DLD1 (cell line): ENCODE measurements at regions not wholly inside any gene's neighbourhood (a gene's known extent, or its start where the extent isn't known, plus 50 kb on each side); places are given as distances from the start of the nearest gene placed in this dataset.

Experiments used
- in situ Hi-C: cut with HindIII; loops from 2 replicates; pipeline ENCODE4 v1.10.0; 2017; ENCODE audit warnings: low sequenced_read_pairs

DNA sequence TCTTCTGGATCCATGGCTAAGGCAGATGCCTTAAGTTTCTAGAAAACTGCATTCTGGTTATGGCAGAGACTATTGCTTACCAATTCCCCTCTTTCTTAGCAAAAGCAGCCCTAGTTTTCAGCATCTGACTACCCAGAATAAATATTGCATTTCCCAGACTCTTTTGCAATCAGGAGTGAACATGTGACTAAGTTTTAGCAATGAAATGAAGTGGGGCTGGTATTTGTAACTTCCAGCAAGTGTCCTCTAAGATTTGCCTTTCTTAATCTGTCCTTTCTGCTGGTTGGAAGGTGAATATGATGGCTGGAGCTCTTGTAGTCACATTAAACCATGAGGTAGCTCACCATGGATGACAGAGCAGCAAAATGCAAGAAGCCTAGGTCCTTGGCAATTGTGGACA, 132.9 kb upstream of the PKDCC start:
- in situ Hi-C loops, result no loop called here

DNA sequence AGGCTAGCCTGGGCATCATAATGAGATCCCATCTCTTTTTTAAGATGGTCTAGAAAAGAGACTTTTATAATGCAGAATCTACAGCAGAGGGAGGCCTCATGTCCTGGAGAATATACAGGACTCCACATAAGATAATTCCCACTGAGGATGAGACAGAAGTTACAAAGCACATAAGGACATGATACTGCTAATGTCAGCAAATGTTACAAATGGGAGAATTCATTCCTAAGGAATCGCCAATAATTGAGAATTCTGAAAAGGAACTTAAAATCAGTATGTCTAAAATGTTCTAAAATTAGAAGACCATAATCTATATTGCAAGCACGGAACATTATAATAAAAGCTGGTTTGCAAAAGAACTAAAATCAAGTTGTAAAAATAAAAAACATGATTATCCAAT, 131.6 kb upstream of the PKDCC start:
- in situ Hi-C loops, result no loop called here

DNA sequence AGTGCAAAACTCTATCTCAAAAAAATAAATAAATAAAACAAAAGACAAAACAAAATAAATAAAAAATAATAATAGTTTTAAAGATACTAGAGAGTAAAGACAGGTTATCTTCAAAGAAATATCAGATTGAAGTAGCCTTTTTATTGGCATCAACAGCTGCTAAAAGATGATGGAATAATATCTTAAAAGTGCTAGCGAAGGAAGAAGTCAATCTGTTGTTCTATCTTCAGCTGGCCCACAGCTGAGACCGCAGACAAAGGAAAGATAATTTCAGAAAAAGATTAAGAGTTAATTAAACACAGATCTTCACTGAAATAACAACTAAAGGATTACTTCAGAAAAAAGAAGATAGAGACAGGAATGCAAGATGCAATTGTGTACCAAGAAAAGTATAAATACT, 130.2 kb upstream of the PKDCC start:
- in situ Hi-C loops, result no loop called here

DNA sequence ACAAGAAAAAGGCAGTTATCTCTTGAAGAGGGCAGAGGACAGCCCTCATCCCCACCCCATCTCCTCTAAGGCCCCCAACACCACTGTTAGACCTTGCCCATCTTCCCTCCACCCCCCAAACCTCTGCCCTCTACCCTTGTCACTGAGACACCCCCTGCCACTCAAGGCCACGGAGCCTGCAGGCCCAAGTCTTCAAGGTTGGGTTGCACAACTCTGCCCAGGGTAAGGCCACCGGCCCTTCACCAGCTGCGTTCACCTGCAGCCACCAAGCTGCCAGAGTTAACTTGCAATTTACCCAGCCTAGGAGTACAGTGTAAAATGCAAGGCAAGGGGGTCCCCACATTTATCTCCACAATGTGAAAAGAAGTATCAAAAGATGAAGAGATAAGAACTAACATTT, 128.7 kb upstream of the PKDCC start:
- in situ Hi-C loops, result no loop called here

DNA sequence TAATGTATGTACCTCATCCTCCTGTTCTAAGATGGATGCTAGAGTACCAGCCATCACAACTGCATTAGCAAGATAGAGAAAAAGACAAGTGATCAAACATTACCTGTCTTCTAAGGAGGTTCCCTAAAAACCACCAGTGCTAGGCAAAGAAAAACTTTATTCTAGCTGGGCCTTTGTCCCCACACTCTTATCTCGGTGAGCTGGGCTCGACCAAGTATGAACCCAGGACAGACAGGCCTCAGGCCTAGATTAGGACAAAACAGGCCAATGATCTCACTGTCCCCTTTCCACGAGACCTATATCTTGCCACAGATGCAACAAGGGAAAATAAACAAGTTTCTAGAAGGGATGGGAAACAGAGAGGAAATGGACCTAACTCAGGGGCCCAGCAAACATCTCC, 127.6 kb upstream of the PKDCC start:
- in situ Hi-C loops, result no loop called here

DNA sequence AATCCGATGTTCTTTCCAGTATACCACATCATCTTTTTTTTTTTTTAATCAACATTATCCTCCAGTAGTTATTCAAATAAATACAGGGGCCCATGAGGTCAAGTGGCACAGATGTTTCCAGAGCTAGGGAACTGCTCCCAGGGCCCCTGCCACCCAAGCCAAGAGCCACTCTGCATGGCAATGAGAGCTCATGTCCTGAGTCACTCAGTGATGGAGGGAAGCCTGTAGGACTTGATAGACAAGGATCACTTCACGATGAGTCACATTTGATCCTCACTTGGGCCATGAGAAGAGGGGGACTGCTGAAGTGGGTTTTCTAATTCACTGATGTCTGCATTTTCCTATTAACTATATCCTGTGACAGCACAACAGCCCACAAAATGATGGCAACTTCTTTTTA, 127.0 kb upstream of the PKDCC start:
- in situ Hi-C loops, result no loop called here

DNA sequence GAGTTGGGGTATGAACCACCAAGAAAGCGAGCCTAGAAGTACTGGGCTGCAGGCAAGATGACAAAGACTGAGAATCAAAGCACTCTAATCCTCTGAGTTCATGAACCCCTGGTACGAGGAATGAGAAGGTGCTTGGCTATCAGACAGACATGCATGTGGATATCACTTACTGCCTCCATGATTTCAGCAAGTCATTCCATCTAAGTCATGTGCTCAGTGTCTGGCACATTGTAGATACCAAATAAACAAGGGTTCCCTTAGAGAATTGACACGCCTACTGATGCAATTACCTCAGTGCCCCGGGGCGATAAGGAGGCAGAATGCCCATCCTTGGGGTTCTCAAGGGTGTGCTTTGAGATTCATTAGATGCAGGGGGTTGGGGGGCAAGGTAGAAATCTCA, 125.6 kb upstream of the PKDCC start:
- in situ Hi-C loops, result no loop called here

DNA sequence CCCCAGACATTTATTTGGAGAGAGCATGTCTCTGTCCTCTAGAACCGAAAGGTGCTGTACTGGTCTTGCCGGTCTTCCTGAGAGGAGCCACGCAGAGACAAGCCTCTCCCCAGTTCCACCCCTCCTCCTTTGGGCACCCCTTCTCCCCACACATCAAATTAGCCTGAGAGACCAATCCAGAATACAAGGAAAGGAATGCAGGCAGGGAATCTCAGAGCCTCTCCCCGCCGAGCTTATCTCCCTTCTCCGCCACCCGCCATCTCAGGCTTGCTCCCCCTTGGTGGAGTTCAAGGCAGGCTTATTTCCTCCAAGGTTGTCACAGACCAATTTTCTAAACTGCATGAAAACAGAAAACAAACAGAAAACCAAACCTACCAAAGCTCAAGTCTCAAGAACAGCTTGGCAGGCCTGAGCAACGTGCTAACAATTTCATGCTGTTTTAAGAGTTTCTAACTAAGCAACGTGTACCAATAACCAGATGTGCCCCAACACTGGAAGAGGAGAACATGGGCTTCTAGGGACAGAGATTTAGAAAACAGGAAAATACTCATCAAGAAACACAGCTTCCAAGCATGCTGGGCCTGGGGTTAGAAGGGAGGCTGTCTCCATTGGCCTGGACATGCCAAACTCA, 124.5 kb upstream of the PKDCC start:
- in situ Hi-C loops, result no loop called here

DNA sequence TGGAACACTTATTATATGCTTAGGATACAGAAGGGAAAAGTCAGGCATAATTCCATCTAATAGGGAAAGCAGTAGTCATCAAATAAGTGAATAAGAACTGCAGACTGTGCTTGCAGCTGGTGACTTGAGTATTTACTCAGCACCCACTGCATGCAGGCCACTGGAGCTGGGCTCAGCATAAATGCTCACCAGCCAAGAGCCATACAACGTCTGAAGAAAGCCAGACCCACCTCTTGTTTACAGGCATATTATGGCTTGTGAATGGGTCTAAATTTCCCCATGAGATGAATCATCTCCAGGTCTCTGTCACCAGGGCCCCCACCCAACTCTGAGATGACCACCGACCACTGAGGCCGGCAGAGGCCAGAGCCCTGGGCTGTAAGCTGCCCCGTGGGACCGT, 123.8 kb upstream of the PKDCC start:
- in situ Hi-C loops, result no loop called here

DNA sequence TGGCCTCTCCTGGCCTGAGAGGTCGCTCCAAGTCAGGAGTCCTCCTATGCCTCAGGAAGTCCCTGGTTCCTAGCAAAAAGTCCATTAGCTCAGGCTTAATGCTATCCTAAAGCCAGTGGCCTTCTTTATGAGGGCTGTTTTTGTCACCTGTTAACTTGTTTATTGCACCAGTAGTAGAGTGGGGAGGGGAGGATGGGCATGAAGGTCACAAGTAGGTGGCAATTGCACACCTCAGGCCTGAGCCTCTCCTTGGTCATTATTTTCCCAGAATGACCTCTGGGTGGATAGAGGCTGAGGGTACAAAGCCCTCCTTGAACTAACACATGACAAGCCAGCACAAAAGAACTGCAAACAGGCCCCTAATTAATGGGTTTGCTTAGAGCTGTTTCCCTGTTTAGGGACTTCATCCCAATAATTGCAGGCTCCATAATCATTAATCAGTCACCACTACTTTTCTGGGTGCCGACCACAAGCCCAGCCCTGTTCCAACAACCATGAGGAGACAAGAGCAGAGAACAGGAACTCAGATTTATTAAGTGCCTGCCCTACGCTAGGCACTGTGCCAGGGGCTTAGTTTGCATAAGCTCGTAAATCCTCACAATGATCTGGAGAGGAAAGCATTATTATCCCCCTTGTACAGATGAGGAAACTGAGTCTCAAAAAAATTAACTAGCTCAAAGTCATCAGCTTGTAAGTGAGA, 123.0 kb upstream of the PKDCC start:
- in situ Hi-C loops, result no loop called here

DNA sequence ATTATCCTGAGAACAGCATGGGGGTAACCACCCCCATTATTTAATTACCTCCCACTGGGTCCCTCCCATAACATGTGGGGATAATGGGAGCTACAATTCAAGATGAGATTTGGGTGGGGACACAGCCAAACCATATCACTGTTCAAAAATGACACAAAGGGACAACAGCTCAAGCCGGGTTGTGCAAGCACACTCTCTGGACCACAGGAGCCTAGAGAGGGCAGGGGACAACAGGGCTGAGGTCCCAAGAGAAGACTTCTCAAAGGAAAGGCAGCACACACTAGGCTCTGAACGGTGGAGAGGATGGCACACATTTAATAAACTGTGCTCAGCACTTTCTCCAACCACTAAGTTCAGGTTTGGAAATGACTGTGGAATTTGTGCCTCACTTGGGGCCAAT, 122.1 kb upstream of the PKDCC start:
- in situ Hi-C loops, result no loop called here

DNA sequence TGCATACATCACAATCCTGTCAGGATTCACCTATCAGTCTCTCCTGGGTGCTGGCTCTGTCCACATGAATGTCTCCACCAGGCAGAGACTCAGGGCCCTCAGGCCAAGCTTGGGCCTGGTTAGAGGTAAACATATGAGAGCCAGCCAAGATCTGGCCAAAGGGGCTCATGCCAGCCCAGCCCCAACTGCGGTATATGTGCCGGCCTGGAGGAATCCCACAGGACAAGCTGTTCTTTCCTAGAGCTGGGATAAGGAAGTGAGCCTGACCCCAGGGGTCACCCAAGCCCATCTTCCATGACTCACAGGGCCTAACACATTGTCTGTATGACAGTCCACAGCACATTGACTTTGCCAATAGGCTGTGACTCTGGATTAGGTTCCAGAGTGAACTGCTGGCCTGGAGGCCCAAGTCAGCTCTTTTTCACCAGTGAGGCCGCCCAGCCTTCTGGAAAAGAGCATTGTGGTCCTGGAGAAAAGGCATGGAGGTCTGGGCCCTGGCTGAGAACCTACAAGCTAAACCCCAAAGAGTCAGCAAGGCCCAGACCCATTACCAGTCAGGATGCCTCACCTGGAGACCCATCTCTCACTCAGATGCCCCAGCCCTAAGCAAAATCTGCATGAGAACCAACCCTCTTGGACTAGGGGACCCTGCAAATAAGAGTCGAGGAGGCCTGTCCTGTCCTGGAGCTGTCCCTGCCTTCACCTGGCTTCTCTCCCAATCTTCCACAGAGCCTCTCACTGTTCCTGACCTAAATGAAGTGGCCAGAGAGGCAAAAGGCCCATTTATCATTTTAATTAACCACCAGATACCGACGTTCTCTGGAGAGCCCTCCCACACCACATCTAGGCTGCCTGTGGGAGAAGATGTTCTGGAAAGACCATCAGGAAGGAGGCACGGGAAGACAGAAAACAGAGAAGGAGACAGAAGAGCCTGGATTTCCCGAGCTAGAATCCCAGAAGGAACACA, 120.9 kb upstream of the PKDCC start:
- in situ Hi-C loops, result no loop called here

DNA sequence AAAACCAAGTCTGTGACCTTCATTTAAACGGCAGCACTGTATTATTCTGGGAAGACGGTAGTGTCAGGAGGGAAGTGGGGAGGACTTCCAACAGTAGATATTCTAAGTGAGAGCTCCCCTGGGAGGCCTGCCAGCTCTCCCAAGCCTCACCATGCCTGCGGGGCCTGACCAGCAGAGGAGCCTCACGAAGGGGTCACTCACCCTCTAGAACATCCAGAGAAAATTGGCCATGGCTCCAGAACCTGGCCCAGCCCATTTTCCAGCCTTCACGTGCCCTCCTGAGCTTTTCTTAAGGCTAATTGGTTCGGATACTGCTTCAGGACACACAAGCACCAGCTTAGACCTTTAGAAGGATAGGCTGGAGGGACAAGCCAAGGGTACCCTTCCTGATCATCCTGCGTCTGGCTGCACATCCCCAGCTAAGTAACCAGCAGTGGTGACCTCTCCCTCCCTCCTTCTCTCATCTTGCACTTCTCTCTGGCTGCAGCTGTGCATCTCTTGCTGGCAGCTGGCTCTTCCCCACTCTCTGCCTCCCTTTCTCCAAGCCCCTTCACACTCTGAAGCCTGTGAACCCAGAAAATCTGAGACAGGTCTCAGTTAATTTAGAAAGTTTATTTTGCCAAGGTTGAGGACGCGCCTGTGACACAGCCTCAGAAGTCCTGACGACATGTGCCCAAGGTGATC, 120.1 kb upstream of the PKDCC start:
- in situ Hi-C loops, result no loop called here

DNA sequence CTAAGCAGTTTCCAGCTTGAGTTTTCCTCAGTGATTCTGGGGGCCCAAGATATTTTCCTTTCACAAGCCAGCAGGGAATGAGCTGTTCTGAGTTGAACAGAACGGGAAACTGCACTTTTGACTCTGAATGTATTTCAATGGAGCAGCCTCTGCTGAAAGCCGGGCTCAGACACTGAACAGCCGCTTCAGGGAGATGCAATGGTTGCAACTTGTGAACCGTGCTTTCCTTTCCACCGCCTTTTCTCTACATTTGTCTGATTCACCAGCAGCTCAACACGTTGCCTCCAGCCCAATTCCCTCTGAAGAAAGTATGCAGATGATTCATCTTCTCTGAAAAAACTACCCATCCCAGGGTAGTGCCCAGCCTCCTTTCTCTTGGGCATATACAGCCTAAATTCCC, 119.3 kb upstream of the PKDCC start:
- in situ Hi-C loops, result no loop called here

DNA sequence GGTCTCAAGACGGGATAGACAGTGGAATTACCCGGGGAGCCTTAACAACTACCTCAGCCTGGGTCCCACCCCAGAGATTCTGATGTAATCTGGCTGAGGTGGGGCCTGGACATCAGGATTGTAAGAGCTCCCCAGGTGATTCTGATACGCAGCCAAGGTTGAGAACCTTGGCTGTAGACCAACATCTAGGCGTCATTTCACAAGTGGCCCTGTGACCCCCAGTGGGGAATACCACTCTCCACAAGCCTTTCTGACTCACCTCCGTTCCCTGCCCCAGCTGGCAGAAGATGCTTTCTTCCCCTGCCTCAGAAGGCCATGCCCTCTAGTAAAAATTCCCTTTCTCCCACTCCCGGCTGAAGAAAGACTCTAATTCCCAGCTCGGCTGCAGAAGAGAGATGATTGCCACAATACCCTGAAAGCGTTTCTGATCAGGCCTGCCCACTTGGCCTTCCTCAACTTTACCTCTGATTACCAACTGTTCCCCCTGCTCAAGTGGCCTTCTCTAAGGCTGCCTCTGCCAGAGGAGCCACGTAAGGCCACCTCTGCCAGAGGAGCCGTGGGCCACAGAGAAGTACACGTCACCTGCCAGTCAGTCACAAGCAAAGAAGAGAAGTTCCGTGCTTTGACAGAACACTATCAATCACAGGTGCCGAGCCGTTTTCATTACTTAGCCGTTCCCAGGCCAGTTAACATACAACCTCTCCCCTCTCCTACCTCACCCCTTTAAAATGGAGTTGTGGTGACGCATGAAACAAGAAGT, 116.8 kb upstream of the PKDCC start:
- in situ Hi-C loops, result no loop called here

DNA sequence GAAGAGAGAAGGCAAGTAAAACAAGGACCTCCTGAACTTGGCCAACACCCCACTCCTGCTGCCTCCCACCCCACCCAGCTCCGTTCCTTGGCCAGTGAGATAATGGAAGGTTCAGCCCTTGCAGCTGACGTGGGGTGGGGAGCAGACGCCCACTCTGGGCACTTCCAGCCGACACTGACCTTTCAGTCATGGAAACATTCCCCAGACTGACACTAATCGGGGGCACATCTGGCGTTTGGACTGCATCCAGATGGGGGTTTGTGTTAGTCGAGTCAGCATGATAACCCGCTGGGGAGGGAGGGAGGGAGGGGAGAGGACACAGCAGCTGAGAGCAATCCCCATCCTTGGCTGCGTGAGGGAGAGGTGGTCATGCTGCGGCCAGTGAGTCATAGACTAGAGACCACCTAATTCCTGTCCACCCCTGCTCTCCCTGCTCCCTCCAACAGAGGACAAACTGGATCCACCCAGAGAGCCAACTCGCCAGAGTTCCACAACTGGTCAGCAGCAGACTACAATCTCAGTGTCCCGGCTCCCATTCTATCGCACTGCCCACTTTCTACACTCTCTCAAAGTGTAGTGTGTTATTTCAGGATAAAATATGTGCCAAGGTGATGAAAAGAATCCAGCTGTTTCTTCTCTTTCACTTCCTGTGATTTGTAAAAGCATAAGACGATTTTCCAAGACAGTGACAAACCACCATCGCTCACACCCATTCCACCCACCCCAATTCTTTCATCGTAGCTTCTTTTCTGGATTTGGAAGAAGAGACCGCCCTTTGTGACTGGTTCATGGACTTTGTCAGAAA, 115.4 kb upstream of the PKDCC start:
- in situ Hi-C loops, result no loop called here

DNA sequence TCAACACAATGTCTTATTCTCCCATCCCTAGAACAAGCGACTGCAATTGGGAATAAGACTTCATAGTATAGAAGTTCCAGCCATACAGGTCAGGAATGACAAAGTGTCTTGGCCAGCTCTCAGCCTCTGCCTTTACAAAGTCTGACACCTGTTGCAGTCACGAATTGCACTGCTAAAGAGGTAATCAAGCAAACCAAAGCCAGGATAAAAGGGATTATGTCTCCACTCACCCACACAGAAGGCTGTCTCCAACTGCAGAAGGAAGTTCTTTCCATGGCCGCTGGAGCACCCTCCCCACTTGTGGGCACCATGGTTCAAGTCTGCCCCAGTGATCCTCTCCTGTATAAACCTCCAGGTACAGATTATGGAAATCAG, 114.8 kb upstream of the PKDCC start:
- in situ Hi-C loops, result no loop called here

DNA sequence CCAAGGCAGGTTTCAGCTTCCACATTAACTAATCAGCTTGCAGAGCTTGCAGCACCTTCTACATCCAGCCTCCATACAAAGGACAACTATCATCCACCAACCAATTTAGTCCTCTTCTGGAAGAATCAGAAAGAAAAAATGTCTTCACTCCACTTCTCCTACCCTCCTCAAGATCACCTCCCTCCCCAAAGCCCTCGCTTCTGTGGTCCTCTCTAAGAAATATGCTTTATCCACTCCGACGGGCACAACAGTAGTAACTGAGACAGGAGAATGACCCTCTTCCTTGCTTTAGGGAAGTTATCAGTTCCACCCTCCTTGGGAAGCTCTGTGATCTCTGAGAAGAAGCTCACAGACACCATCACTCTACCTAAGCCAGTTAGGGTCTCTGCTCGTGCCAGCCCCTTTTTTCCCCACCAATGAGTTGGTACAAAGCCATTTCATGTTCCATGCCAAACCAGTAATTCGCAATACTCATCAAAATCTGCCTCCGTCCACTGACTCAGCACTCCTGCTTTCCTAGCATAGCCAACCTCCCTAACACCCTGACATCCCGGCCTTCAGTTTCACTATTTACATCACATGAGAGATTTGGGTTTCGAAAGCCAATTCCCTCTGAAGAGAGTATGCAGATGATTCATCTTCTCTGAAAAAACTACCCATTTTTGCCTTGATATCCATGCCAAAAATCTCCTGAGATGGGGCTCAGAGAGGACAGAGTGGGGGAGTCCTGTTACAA, 114.1 kb upstream of the PKDCC start:
- in situ Hi-C loops, result no loop called here

DNA sequence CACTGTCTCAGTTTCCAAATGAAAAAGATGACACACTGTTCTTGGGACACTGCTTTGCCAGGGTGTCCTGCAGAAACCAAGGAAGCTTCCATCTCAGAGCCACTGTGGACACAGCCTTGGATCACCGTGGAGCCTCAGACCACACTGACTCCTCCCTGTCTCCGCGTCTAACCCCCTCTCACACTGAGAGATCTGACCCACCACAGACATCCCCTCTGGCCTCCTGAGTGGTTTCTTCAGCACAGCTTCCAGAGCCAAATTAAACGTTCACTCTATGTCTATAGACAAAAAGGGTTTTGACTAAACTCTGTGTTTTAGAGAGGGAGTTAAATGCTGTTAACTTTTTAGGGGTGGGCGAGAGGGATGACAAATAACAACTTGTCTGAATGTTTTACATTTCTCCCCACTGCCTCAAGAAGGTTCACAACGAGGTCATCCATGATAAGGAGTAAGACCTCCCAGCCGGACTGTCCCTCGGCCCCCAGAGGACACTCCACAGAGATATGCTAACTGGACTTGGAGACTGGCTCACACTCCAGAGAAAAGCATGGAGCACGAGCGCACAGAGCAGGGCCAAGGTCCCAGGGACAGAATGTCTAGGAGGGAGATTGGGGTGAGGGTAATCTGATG, 113.4 kb upstream of the PKDCC start:
- in situ Hi-C loops, result no loop called here
